Breast epithelium (tissue), 3 donors: ENCODE measurements at regions not wholly inside any gene's neighbourhood (a gene's known extent, or its start where the extent isn't known, plus 50 kb on each side); places are given as distances from the start of the nearest gene placed in this dataset.

Source experiments
- CTCF ChIP-seq, 3 donors: fragments of 450-650 bp; IDR thresholded peaks; one replicate each; pipeline ENCODE4 v1.5.1; 2016 to 2017; ENCODE audit warnings: antibody characterized with exemption in 3 of 3, mild to moderate bottlenecking in 3 of 3, moderate library complexity in 3 of 3
- POLR2A ChIP-seq: fragments of 450-650 bp; IDR thresholded peaks from one replicate; pipeline ENCODE4 v1.6.1; 2016; ENCODE audit warnings: antibody characterized with exemption, mild to moderate bottlenecking, moderate library complexity
- POLR2AphosphoS5 ChIP-seq, 3 donors: sonication (generic); formaldehyde crosslinking; IDR thresholded peaks; one replicate each; pipeline ENCODE4 v1.6.1; 2017; ENCODE audit warnings: antibody characterized with exemption in 3 of 3

- TF ChIP-seq CTCF (IDR thresholded peaks at IDR 0.05), result no peak
- no peak for TF ChIP-seq POLR2AphosphoS5 (IDR thresholded peaks at IDR 0.05)
- no peak for TF ChIP-seq POLR2A
Observed at GRCh38 chr10:84826704-84827103, 498.3 kb downstream of the CCSER2 start.
